Left renal pelvis (tissue), 4 donors: ENCODE measurements at regions not wholly inside any gene's neighbourhood (a gene's known extent, or its start where the extent isn't known, plus 50 kb on each side); places are given as distances from the start of the nearest gene placed in this dataset.
"Not testable (repeated sequence)": the region's sequence is repeated elsewhere in the genome, so short reads cannot be mapped to it uniquely, and the experiment has no call there.

ENCODE experiments used
- DNase-seq, 4 donors: peaks; one replicate each; pipeline ENCODE4 v3.0.0-alpha.2; 2013; ENCODE audit warnings: low read depth in 4 of 4, low spot score in 3 of 4

DNA sequence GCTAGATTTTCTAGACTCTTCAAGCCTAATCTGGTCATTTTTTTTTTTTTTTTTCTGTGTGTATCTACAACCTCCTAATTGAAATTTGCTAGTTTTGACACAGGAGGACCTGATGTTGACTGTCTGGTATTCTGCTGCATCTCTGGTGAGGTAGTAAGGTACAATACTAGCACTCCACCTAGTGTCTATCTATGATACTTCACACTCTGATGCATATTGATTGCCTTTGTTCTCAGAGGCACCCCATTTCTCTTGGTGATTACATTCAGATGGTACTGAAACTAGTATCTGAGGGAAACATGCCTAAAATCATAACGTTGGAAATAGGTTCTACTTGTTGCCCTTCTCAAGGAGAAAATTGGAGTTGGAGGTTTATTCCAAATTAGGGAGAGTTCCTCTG lies 930.5 kb upstream of the NOVA1 start:
- peak in 1 of 4 donors; percentile 9 for DNase-seq

- DNase-seq = no peak
These were observed 938.9 kb upstream of the NOVA1 start for GRCh38 chr14:27536748-27537147.

GRCh38 chr14:27546111-27546510 lies 948.3 kb upstream of the NOVA1 start:
- DNase-seq = no peak

- DNase-seq = peak in 1 of 4 donors; percentile 2
These were observed 956.0 kb upstream of the NOVA1 start for GRCh38 chr14:27553790-27554189.

GRCh38 chr14:27557445-27557844 lies 959.6 kb upstream of the NOVA1 start:
- DNase-seq = no peak

GRCh38 chr14:27559848-27560247 lies 962.0 kb upstream of the NOVA1 start:
- no peak for DNase-seq

- no peak for DNase-seq
These were observed 969.1 kb upstream of the NOVA1 start for GRCh38 chr14:27566843-27567382.

GRCh38 chr14:27573018-27573417 lies 975.2 kb upstream of the NOVA1 start:
- DNase-seq = no peak

DNA sequence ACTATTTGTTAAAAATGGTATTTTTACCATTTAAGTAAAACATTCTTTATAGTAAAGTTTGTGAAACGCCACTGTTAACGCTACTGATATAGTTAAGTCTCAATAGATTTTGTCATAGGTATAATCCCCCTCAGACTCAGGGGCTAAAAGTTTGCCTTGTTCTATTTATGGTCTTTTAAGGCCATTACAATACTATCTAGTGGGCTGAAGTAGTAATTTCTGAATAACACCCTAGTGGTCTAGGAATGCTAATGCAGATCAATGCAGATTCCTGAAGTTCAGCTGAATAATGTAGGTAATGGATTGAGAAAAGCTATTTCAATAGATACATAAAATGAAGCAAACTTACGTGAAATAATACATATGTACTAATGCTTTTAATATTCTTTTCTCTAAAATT lies 989.3 kb upstream of the NOVA1 start:
- no peak for DNase-seq

DNA sequence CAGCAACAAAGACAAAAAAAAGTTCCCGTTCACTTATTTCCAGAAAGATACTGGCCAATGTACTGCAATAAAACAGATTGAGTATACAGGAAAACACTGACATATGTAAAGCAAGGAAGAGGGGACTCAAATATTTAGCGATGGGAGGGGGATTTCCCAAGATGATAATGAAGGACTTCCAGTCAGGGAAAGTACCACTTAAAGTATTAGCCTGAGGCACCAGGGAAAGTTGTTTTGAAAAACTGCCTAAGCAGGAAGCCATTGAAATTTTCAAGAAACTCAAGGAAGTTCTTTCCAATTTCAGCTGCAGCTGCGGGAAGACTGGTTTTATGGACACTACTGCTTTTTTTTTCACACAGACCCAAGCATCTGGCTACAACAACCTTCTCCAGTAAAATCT lies 1007.4 kb upstream of the NOVA1 start:
- no peak for DNase-seq

GRCh38 chr14:27608377-27608776 lies 1010.5 kb upstream of the NOVA1 start:
- no peak for DNase-seq

DNA sequence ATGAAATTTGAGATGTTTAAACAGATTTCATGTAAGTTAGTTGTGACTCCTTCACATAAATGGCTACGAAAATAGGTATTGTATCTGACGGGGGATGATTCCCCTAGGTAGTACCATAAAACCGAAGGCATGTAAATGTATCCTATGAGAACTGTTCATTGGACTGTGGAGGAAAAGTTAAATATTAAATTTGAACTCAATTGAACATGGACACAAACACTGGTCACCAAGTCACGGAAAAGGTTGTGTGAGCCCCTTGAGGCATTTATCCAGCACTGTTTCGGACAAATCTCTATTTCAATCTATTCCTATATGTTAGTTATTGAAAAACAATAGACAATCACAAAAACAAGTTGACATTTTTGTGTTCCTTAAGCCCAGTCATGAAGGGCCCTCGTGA lies 1014.3 kb upstream of the NOVA1 start:
- DNase-seq = no peak

GRCh38 chr14:27613102-27613501 lies 1015.3 kb upstream of the NOVA1 start:
- no peak for DNase-seq

- DNase-seq = no peak
These were observed 1025.9 kb upstream of the NOVA1 start for GRCh38 chr14:27623782-27624181.

GRCh38 chr14:27634056-27634970 lies 1036.5 kb upstream of the NOVA1 start:
- DNase-seq = no peak

DNA sequence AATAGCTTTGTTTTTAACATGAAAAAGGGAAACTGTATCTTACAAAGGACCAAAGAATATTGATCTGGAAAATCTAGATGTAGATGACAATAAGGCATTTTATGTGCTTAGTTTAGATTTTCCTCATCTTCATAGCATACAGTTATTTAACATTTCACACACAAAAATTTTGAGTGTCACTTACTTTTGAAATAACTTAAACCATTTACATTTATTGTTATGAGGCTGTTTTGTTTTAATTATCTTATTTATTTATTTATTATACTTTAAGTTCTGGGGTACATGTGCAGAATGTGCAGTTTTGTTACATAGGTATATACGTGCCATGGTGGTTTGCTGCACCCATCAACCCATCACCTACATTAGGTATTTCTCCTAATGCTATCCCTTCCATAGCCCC lies 1042.9 kb upstream of the NOVA1 start:
- DNase-seq = not testable (repeated sequence)

- no peak for DNase-seq
These were observed 1044.5 kb upstream of the NOVA1 start for GRCh38 chr14:27642251-27642866.

GRCh38 chr14:27660683-27661082 lies 1062.8 kb upstream of the NOVA1 start:
- no peak for DNase-seq

- no peak for DNase-seq
These were observed 1070.7 kb upstream of the NOVA1 start for GRCh38 chr14:27668531-27668930.

- DNase-seq = no peak
These were observed 1074.2 kb upstream of the NOVA1 start for GRCh38 chr14:27672047-27672446.

DNA sequence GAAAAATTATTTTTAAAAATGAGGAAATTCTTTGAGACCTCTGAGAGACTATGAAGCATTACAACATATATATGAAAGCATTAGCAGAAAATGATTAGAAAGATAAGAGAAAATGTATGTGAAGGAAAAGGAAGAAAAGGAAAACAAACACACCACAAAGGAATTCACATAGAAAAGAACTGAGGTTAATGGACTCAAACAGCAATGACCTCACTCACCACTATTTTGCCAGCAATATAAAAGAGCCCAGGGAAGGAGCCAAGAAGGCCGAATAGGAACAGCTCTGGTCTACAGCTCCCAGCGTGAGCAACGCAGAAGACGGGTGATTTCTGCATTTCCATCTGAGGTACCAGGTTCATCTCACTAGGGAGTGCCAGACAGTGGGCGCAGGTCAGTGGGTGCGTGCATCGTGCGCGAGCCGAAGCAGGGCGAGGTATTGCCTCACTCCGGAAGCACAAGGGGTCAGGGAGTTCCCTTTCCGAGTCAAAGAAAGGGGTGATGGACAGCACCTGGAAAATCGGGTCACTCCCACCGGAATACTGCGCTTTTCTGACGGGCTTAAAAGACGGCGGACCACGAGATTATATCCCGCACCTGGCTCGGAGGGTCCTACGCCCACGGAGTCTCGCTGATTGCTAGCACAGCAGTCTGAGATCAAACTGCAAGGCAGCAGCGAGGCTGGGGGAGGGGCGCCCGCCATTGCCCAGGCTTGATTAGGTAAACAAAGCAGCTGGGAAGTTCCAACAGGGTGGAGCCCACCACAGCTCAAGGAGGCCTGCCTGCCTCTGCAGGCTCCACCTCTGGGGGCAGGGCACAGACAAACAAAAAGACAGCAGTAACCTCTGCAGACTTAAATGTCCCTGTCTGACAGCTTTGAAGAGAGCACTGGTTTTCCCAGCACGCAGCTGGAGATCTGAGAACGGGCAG lies 1075.2 kb upstream of the NOVA1 start:
- DNase-seq = not testable (repeated sequence)
